Activated T-helper 2 cell treated with anti-CD3 and anti-CD28 coated beads, Interferon-gamma antibody, Interleukin-2, Interleukin-4, amounts not matched to agents 10 μg/mL and 5 μg/mL and 100 μg/mL, durations not matched to agents 14 hours and 24 hours and 36 hours (primary cell): ENCODE measurements at regions not wholly inside any gene's neighbourhood (a gene's known extent, or its start where the extent isn't known, plus 50 kb on each side); places are given as distances from the start of the nearest gene placed in this dataset.

Experiments
- DNase-seq: peaks from one replicate; pipeline ENCODE4 v3.0.0; 2021; ENCODE audit warnings: low spot score
- H3K27ac Mint-ChIP-seq: one replicate; pipeline ENCODE4 v1.8.0; 2021; ENCODE audit warnings: mixed read lengths
- H3K27me3 Mint-ChIP-seq: one replicate; pipeline ENCODE4 v1.8.0; 2021; ENCODE audit warnings: low read depth, mixed read lengths
- H3K36me3 Mint-ChIP-seq: one replicate; pipeline ENCODE4 v1.8.0; 2021; ENCODE audit warnings: low read depth, mixed read lengths
- H3K4me1 Mint-ChIP-seq: one replicate; pipeline ENCODE4 v1.8.0; 2021; ENCODE audit warnings: low read depth, mixed read lengths
- H3K4me3 Mint-ChIP-seq: one replicate; pipeline ENCODE4 v1.8.0; 2021; ENCODE audit warnings: low read depth, mild to moderate bottlenecking, moderate library complexity, mixed read lengths
- H3K9me3 Mint-ChIP-seq: one replicate; pipeline ENCODE4 v1.8.0; 2021; ENCODE audit warnings: mixed read lengths
- intact Hi-C: fragments of 100-400 bp; cut with micrococcal nuclease; formaldehyde crosslinking; loops from one replicate; pipeline ENCODE4 v1.15.1; 2023

GRCh38 chrX:39336671-39337311 is 535.5 kb downstream of the MID1IP1 start:
- intact Hi-C loops: loop anchor here (1.0 to 10.0 kb wide), 2 partner anchors 89 to 518 kb away; no protein-coding TSS in a partner anchor
- no peaks in the 10 kb centered on the region for H3K27me3 Mint-ChIP-seq
- DNase-seq: peak; percentile 17
- peaks cover 16% of the 10 kb centered on the region for H3K36me3 Mint-ChIP-seq
- H3K9me3 Mint-ChIP-seq: peaks cover 12% of the 10 kb centered on the region
- peaks cover 48% of the 10 kb centered on the region for H3K4me1 Mint-ChIP-seq
- peak overlapping the region; percentile 75 for H3K27ac Mint-ChIP-seq
- no peak overlapping the region for H3K4me3 Mint-ChIP-seq

GRCh38 chrX:39337451-39337850 is 536.2 kb downstream of the MID1IP1 start:
- no peak for DNase-seq
- H3K27ac Mint-ChIP-seq: peak overlapping the region; percentile 75
- no peak overlapping the region for H3K4me3 Mint-ChIP-seq
- H3K27me3 Mint-ChIP-seq: no peaks in the 10 kb centered on the region
- peaks cover 42% of the 10 kb centered on the region for H3K4me1 Mint-ChIP-seq
- H3K9me3 Mint-ChIP-seq: peaks cover 8% of the 10 kb centered on the region
- intact Hi-C loops: loop anchor here (1.0 to 10.0 kb wide), 2 partner anchors 88 to 517 kb away; no protein-coding TSS in a partner anchor
- H3K36me3 Mint-ChIP-seq: peaks cover 16% of the 10 kb centered on the region

GRCh38 chrX:39338583-39338982 is 537.3 kb downstream of the MID1IP1 start:
- H3K4me3 Mint-ChIP-seq: no peak overlapping the region
- intact Hi-C loops: loop anchor here (10.0 kb wide), 1 partner anchor 516 kb away; no protein-coding TSS in a partner anchor
- H3K27ac Mint-ChIP-seq: peak overlapping the region; percentile 59
- H3K36me3 Mint-ChIP-seq: peaks cover 14% of the 10 kb centered on the region
- peaks cover 36% of the 10 kb centered on the region for H3K4me1 Mint-ChIP-seq
- peaks cover 5% of the 10 kb centered on the region for H3K9me3 Mint-ChIP-seq
- no peak for DNase-seq
- H3K27me3 Mint-ChIP-seq: no peaks in the 10 kb centered on the region

GRCh38 chrX:39356119-39356807 is 555.0 kb downstream of the MID1IP1 start:
- no peaks in the 10 kb centered on the region for H3K27me3 Mint-ChIP-seq
- DNase-seq: no peak
- no peak overlapping the region for H3K27ac Mint-ChIP-seq
- no peaks in the 10 kb centered on the region for H3K36me3 Mint-ChIP-seq
- H3K4me1 Mint-ChIP-seq: peaks cover 5% of the 10 kb centered on the region
- intact Hi-C loops: no loop called here
- H3K4me3 Mint-ChIP-seq: no peak overlapping the region
- peaks cover 4% of the 10 kb centered on the region for H3K9me3 Mint-ChIP-seq

GRCh38 chrX:39360101-39360500 is 558.8 kb downstream of the MID1IP1 start:
- no peak for DNase-seq
- peaks cover under 1% of the 10 kb centered on the region for H3K9me3 Mint-ChIP-seq
- H3K27me3 Mint-ChIP-seq: no peaks in the 10 kb centered on the region
- intact Hi-C loops: no loop called here
- H3K36me3 Mint-ChIP-seq: no peaks in the 10 kb centered on the region
- H3K4me1 Mint-ChIP-seq: peaks cover 5% of the 10 kb centered on the region
- no peak overlapping the region for H3K27ac Mint-ChIP-seq
- no peak overlapping the region for H3K4me3 Mint-ChIP-seq

GRCh38 chrX:39361736-39362135 is 560.5 kb downstream of the MID1IP1 start:
- Mint-ChIP-seq H3K4me3 (no peak overlapping the region), H3K36me3 (no peaks in the 10 kb centered on the region), H3K9me3 (peaks cover 3% of the 10 kb centered on the region), H3K27ac (no peak overlapping the region), H3K4me1 (peaks cover 2% of the 10 kb centered on the region), H3K27me3 (no peaks in the 10 kb centered on the region)
- intact Hi-C loops: no loop called here
- DNase-seq: no peak

- H3K36me3 Mint-ChIP-seq: no peaks in the 10 kb centered on the region
- H3K4me1 Mint-ChIP-seq: peaks cover 1% of the 10 kb centered on the region
- H3K27me3 Mint-ChIP-seq: no peaks in the 10 kb centered on the region
- H3K27ac Mint-ChIP-seq: no peak overlapping the region
- intact Hi-C loops: no loop called here
- DNase-seq: no peak
- H3K4me3 Mint-ChIP-seq: no peak overlapping the region
- peaks cover 3% of the 10 kb centered on the region for H3K9me3 Mint-ChIP-seq
Measured at GRCh38 chrX:39367416-39367815, 566.2 kb downstream of the MID1IP1 start.

GRCh38 chrX:39372115-39372514 is 570.9 kb downstream of the MID1IP1 start:
- Mint-ChIP-seq H3K36me3 (no peaks in the 10 kb centered on the region), H3K27me3 (no peaks in the 10 kb centered on the region), H3K27ac (no peak overlapping the region), H3K9me3 (no peaks in the 10 kb centered on the region), H3K4me1 (peaks cover 4% of the 10 kb centered on the region), H3K4me3 (no peak overlapping the region)
- intact Hi-C loops: no loop called here
- no peak for DNase-seq

- Mint-ChIP-seq H3K9me3 (peaks cover 4% of the 10 kb centered on the region), H3K27ac (no peak overlapping the region), H3K4me3 (no peak overlapping the region), H3K27me3 (no peaks in the 10 kb centered on the region), H3K36me3 (no peaks in the 10 kb centered on the region), H3K4me1 (peaks cover 2% of the 10 kb centered on the region)
- intact Hi-C loops: no loop called here
- DNase-seq: no peak
Measured at GRCh38 chrX:39377157-39377556, 575.9 kb downstream of the MID1IP1 start.

GRCh38 chrX:39377773-39378172 is 576.5 kb downstream of the MID1IP1 start:
- intact Hi-C loops: no loop called here
- no peak overlapping the region for H3K4me3 Mint-ChIP-seq
- peaks cover 2% of the 10 kb centered on the region for H3K4me1 Mint-ChIP-seq

GRCh38 chrX:39381422-39381821 is 580.2 kb downstream of the MID1IP1 start:
- no peaks in the 10 kb centered on the region for H3K27me3 Mint-ChIP-seq
- H3K27ac Mint-ChIP-seq: no peak overlapping the region
- DNase-seq: no peak
- H3K4me3 Mint-ChIP-seq: no peak overlapping the region
- H3K9me3 Mint-ChIP-seq: peaks cover 4% of the 10 kb centered on the region
- no peaks in the 10 kb centered on the region for H3K4me1 Mint-ChIP-seq
- intact Hi-C loops: no loop called here
- H3K36me3 Mint-ChIP-seq: no peaks in the 10 kb centered on the region

More at GRCh38 chrX:39377773-39378172, 576.5 kb downstream of the MID1IP1 start:
- no peak for DNase-seq
- no peaks in the 10 kb centered on the region for H3K27me3 Mint-ChIP-seq
- H3K27ac Mint-ChIP-seq: no peak overlapping the region
- no peaks in the 10 kb centered on the region for H3K36me3 Mint-ChIP-seq
- peaks cover 4% of the 10 kb centered on the region for H3K9me3 Mint-ChIP-seq

GRCh38 chrX:39384996-39385395 is 583.7 kb downstream of the MID1IP1 start:
- Mint-ChIP-seq H3K4me1 (no peaks in the 10 kb centered on the region), H3K4me3 (no peak overlapping the region), H3K27me3 (no peaks in the 10 kb centered on the region), H3K27ac (no peak overlapping the region), H3K36me3 (no peaks in the 10 kb centered on the region), H3K9me3 (no peaks in the 10 kb centered on the region)
- intact Hi-C loops: no loop called here
- no peak for DNase-seq

GRCh38 chrX:39388730-39389129 is 587.5 kb downstream of the MID1IP1 start:
- Mint-ChIP-seq H3K4me3 (no peak overlapping the region), H3K27ac (no peak overlapping the region), H3K4me1 (peaks cover 2% of the 10 kb centered on the region), H3K27me3 (no peaks in the 10 kb centered on the region), H3K9me3 (no peaks in the 10 kb centered on the region), H3K36me3 (no peaks in the 10 kb centered on the region)
- intact Hi-C loops: no loop called here
- no peak for DNase-seq
